NOMO-1 treated with dmso at 0.1 percent for 144 hours (cell line): ENCODE measurements at regions not wholly inside any gene's neighbourhood (a gene's known extent, or its start where the extent isn't known, plus 50 kb on each side); places are given as distances from the start of the nearest gene placed in this dataset.
A peak's percentile ranks its signal among the peaks of the same experiment; 100 is the strongest.

Source experiments
- DNase-seq: peaks from one replicate; lab custom pipeline; 2025; ENCODE audit not compliant: unreplicated experiment; lab: John Stamatoyannopoulos, UW

- DNase-seq, result no peak
Observed at GRCh38 chr2:43171789-43172188, 54.6 kb downstream of the ZFP36L2 start.

GRCh38 chr2:43170405-43171105 is 55.9 kb downstream of the ZFP36L2 start:
- DNase-seq, result no peak

GRCh38 chr2:43169987-43170386 is 56.4 kb downstream of the ZFP36L2 start:
- DNase-seq, result peak; percentile 47

- peak; percentile 72 for DNase-seq
Observed at GRCh38 chr2:43169099-43169945, 57.1 kb downstream of the ZFP36L2 start.

GRCh38 chr2:43168016-43168369 is 58.4 kb downstream of the ZFP36L2 start:
- no peak for DNase-seq

- no peak for DNase-seq
Observed at GRCh38 chr2:43165378-43166069, 60.9 kb downstream of the ZFP36L2 start.

- no peak for DNase-seq
Observed at GRCh38 chr2:43164686-43165085, 61.7 kb downstream of the ZFP36L2 start.

- no peak for DNase-seq
Observed at GRCh38 chr2:43163584-43164270, 62.7 kb downstream of the ZFP36L2 start.

GRCh38 chr2:43162511-43162776 is 64.0 kb downstream of the ZFP36L2 start:
- no peak for DNase-seq

GRCh38 chr2:43161650-43162510 is 64.5 kb downstream of the ZFP36L2 start:
- no peak for DNase-seq

GRCh38 chr2:43160778-43161177 is 65.6 kb downstream of the ZFP36L2 start:
- no peak for DNase-seq

- no peak for DNase-seq
Observed at GRCh38 chr2:43159797-43160196, 66.6 kb downstream of the ZFP36L2 start.

- DNase-seq, result peak; percentile 86
Observed at GRCh38 chr2:43158259-43158880, 68.0 kb downstream of the ZFP36L2 start.

GRCh38 chr2:43157506-43158246 is 68.7 kb downstream of the ZFP36L2 start:
- DNase-seq, result no peak

- DNase-seq, result no peak
Observed at GRCh38 chr2:43155851-43156411, 70.5 kb downstream of the ZFP36L2 start.

GRCh38 chr2:43154685-43155084 is 71.7 kb downstream of the ZFP36L2 start:
- DNase-seq, result no peak

GRCh38 chr2:43152741-43153647 is 73.4 kb downstream of the ZFP36L2 start:
- DNase-seq, result no peak

- DNase-seq, result no peak
Observed at GRCh38 chr2:43152186-43152585, 74.2 kb downstream of the ZFP36L2 start.
